HG03565 (cell line): ENCODE measurements at regions not wholly inside any gene's neighbourhood (a gene's known extent, or its start where the extent isn't known, plus 50 kb on each side); places are given as distances from the start of the nearest gene placed in this dataset.

Source experiments
- ATAC-seq: cut with Tn5 transposase; IDR thresholded peaks from one replicate; pipeline ENCODE4 v1.9.1; 2021; ENCODE audit warnings: mild to moderate bottlenecking, moderate library complexity; ENCODE audit not compliant: unreplicated experiment

DNA sequence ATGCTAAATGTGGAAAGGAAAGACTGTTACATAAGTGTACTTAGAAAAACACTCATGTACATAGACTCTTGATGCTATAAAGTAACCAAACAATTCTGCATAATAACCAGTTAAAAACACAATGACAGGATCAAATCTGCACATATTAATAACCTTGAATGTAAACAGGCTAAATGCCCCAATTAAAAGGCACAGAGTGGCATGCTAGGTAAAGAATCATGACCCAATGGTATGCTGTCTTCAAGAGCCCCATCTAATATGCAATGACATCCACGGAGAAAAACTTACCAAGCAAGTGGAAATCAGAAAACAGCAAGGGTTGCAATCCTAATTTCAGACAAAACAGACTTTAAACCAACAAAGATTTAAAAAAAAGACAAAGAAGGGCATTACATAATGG, 644.8 kb upstream of the PKN2 start:
- no peak for ATAC-seq

GRCh38 chr1:88043834-88044233, 640.2 kb upstream of the PKN2 start:
- ATAC-seq: no peak

GRCh38 chr1:88052167-88052566, 631.9 kb upstream of the PKN2 start:
- no peak for ATAC-seq

DNA sequence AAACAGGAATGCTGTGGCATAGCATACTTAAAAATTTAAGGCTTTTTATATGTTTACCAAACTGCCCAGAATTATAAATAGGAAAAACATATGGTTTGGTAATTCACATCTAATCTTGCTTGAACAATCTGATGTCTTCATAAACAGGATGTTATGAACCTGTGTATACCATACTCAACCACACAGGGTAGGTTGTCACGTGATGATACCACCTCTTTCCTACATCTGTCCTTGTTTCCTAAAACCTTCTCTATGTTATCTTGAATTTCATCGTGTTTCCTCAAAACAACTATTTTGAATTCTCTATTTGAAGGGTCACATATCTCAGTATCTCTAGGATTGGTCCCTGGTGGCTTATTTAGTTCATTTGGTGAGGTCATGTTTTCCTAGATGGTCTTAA, 631.0 kb upstream of the PKN2 start:
- ATAC-seq: no peak

GRCh38 chr1:88056881-88057280, 627.2 kb upstream of the PKN2 start:
- no peak for ATAC-seq

GRCh38 chr1:88058205-88058604, 625.9 kb upstream of the PKN2 start:
- no peak for ATAC-seq

- no peak for ATAC-seq
Observed at GRCh38 chr1:88060112-88060673, 623.9 kb upstream of the PKN2 start.

DNA sequence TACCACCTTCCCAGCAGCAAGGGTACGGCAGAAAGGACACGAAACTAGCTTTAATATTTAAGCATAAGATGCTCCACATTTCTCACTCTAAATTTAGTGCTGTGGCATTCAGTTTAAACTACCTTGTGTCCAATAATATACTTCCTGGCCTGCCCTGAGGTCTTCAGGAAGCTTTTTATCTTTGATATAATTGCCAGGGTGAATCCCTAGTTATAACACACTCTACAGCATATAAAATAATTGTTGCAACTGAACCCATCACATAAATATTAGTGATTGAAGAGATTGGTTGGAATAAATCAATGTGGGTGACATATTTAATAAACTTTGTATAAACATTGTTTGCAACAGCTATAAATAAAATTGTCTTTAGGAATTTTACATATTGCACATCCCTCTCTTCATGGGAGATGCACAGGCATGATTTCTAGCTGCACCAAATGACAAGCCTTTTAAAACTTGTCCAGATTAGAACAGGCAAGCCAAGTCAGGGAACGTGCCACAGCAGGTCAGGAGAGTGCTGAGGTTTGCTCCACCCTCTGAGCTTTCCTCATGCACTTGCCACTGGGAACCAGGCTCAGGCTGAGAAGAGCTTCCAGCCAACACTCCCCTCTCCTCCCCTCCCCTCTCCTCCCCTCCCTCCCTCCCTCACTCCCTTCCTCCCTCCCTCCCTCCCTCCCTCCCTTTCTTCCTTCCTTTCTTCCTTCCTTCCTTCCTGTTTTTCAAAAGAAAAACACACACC, 623.2 kb upstream of the PKN2 start:
- no peak for ATAC-seq

DNA sequence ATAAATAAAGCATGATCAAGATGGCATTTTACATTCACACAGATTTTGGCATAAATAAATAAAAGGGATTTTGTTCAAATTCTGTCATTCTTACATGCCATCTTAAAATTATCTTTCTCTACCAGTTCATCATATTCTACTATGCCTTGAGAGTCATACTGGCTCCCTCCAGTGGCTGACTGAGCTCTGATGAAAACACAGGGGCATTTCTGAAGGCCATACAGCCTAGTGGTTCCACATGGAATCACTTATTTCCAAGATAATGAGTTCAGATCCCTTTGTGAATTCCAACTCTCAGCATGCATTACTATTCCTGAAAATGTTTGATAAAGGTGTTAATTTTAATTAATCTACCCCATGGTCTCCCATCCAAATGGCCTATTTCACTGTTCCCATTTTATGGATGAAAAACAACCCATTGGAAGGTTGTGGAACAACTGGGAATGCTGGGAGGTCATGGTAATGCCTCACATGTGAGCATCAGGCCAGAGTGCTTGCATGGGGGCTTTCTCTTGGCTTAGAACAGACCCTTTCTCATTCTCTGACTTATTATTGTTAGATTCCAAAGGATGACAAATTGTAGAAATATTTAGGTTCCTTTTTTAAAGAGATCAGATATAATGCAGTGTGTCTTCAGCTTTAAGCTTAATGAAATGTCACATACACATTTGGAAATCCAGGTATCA, 622.4 kb upstream of the PKN2 start:
- ATAC-seq: peak; percentile 78

GRCh38 chr1:88062650-88063153, 621.4 kb upstream of the PKN2 start:
- ATAC-seq: no peak

DNA sequence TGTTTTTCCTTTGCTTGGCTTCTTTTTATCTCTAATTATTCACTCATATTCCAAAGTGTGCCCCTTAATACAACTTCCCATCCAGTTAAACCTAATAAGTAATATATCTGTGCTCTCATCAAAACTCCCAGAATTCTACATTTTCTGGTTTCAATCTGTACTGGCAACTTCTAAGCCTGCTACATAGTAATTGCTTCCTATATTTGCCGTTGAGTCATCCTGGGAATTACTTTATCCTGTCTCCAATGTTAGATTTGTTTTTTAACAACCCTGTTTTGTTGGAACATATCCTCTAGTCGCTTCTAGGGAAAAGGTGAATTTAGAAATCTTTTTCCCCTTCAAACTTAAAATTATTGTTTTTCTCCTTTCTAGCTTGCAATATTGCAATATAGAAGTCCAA, 620.5 kb upstream of the PKN2 start:
- ATAC-seq: no peak

GRCh38 chr1:88068407-88068960, 615.6 kb upstream of the PKN2 start:
- no peak for ATAC-seq

GRCh38 chr1:88070956-88071355, 613.1 kb upstream of the PKN2 start:
- ATAC-seq: no peak

DNA sequence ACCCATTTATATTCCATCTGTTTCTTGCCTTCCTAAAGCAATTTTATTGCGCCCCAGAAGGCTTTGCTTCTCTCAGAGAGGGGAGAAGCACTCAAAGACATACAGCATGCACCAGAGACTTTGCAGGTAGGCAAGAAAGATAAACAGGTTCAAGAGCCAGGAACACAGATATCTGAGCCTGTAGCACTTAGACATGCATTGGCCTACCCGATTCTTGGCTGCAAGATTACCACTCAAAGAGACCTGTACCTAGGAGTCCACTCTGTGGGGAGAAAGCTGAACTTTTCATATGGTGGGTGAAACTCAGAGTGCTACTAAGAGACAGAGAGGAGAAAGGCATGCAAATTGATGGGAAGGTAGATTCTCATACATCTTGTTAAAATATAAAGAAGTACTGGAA, 609.4 kb upstream of the PKN2 start:
- no peak for ATAC-seq

DNA sequence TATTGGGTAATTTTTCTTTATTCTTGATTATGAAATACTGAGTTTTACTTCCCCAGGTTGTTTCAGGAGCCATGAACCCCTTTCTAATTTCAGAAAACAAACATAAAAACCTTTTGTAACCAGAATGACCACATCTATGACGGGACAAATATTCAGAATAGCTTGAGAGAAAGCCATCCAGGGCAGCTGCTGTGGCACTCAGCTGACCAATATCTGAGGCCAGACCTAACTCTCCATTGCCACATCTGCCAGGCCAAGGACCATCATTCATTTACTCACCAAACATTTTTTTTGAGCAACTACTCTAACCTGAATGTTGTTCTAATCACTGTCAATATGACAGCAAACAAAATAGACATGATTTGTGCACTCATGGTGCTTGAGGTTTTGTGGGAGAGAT, 608.3 kb upstream of the PKN2 start:
- ATAC-seq: no peak

- no peak for ATAC-seq
Observed at GRCh38 chr1:88079036-88079435, 605.0 kb upstream of the PKN2 start.

DNA sequence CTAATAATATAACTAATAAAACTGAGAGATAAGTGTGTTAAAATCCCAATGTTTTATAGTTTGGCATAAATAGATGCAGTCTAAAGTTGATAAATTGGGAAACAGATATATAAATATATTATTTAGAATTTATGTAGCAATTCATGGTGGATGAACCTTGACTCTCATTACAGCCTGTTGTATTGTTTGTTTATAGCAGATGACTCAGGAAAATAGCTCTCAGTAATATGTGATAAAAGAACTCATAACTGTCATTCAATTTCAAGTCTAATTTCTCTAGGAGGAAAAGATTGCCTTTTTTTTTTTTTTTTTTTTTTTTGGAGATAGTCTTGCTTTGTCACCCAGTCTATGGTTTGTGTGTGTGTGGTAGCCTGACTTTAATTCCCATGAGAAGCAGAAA, 603.2 kb upstream of the PKN2 start:
- no peak for ATAC-seq

GRCh38 chr1:88088481-88088880, 595.6 kb upstream of the PKN2 start:
- no peak for ATAC-seq

GRCh38 chr1:88089961-88090360, 594.1 kb upstream of the PKN2 start:
- no peak for ATAC-seq

GRCh38 chr1:88098881-88099280, 585.2 kb upstream of the PKN2 start:
- ATAC-seq: no peak

GRCh38 chr1:88101041-88101440, 583.0 kb upstream of the PKN2 start:
- no peak for ATAC-seq

GRCh38 chr1:88104236-88104635, 579.8 kb upstream of the PKN2 start:
- ATAC-seq: no peak
